Stimulated activated CD4-positive, alpha-beta T cell treated with anti-CD3 and anti-CD28 coated beads, Interleukin-2, amount 100 ng/mL, for 4 hours (primary cell): ENCODE measurements at regions not wholly inside any gene's neighbourhood (a gene's known extent, or its start where the extent isn't known, plus 50 kb on each side); places are given as distances from the start of the nearest gene placed in this dataset.
"Not testable (repeated sequence)": the region's sequence is repeated elsewhere in the genome, so short reads cannot be mapped to it uniquely, and the experiment has no call there.

ENCODE experiments used
- DNase-seq: peaks from one replicate; pipeline ENCODE4 v3.0.0-alpha.2; 2020; ENCODE audit warnings: low read depth

DNA sequence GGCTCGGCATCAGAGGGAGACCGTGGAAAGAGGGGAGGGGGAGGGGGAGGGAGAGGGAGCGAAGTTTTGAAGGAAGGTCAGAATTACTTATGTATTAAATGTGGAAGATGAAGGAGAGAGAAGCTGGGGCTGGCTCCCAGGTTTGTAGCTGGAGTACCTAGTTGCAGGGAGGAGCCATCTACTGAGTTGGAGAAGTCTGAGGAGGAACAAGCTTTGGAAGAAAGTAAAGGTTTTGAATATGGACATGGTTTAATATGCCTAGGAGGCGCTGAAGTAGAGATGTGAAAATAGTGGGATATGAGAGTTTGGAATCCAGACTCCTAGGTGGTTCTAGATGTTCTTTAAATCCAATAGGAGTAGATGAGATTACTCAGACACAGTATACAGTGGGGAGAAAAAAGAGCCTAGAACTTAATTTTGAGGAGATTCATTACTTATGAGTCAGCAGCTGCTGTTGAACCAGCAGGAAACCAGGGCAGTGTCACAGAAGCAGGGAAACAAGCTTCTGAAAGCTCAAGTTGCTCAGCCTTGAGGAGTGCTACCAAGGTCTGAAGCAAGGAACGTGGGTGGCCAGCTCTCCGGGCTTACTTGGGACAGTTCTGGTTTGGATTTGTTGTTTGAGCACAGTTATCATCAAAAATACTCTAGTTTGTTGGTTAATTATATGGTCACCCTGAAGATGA is 149.3 kb downstream of the UTRN start:
- no peak for DNase-seq

DNA sequence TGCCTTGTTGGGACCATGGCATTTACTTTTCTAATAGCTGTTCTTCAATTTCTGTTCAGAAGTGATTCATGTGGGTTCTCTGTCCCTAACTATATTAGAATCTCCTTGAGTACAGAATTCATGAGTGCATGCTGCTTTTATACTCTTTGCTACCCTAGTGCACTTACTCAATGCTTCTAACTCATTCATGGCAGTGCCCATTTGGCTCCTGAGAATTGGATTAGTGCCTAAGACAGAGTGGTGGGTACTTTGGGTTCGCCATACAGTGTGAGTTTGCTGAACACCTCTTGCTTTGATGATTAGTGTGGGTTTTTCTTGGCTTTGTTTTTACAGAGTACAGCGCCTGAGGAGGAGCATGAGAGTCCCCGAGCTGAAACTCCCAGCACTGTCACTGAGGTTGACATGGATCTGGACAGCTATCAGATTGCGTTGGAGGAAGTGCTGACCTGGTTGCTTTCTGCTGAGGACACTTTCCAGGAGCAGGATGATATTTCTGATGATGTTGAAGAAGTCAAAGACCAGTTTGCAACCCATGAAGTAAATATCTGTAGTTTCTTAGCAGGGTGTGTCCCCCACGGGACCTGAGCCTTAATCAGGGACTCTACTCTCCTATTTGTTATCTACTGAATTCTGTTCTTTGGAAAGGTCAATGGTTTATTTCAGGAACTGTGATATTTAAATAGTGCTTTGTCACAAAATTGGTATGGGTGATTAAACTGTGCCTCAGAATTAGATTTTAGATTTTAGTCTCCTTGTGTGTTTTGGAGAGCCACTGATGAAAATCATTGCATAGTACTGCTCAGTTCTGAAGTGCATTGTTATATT is 150.7 kb downstream of the UTRN start:
- DNase-seq, result no peak

DNA sequence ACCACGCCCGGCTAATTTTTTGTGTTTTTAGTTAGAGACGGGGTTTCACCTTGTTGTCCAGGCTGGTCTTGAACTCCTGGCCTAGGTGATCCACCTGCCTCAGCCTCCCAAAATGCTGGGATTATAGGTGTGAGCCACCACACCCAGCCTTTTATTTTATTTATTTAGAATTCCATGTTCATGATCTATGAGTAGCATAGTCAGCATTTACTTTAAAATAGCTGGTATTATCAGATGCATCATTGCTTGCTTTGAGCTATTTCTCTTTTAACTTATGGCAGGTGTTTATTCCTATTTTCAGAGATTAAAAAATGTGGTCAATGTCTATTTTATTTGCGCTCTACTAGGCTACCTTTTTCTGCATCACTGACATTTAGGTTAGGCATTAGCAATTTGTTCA is 152.0 kb downstream of the UTRN start:
- DNase-seq, result no peak

DNA sequence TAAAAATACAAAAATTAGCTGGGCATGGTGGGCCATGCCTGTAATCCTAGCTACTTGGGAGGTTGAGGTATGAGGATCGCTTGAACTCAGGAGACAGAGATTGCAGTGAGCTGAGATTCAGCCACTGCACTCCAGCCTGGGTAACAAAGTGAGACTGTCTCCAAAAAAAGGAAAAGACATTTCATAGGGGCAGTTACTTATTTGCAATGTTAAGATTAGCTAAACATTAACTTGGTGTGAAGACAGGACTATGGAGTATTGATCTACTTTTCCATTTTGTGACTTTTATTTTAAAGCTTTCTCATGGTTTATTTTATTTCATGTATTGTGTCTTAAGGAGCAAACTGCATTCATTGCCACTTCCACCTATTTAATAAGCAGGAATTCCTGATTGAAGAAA is 153.0 kb downstream of the UTRN start:
- no peak for DNase-seq

DNA sequence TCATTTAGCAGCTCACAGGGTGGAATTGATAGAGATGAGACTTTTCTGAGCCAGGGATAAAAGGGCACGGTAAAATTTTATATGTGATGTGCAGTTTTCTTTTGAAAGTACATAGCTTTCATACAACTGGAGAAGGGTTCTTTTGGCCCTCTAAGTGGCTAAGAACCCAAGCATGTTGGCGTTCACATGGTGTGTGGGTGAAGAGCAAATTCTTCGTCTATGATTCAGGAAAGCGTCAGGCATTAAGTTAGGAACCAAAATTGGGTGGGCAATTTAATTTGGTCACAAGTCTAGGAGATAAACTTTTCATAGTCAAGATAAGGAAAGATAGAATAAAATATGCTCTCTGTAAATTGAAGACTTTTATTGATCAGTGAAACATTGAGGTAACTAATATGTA is 153.9 kb downstream of the UTRN start:
- DNase-seq, result no peak

DNA sequence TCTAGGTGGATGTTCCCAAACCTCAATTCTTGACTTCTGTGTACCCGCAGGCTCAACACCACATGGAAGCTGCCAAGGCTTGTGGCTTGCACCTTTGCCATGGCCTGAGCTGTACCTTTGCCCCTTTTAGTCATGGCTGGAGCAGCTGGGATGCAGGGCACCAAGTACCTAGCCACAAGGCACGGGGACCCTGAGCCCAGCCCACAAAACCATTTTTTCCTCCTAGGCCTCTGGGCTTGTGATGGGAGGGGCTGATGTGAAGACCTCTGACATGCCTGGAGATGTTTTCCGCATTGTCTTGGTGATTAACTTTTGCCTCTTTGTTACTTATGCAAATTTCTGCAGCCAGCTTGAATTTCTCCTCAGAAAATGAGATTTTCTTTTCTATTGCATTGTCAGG is 156.7 kb downstream of the UTRN start:
- DNase-seq, result not testable (repeated sequence)

DNA sequence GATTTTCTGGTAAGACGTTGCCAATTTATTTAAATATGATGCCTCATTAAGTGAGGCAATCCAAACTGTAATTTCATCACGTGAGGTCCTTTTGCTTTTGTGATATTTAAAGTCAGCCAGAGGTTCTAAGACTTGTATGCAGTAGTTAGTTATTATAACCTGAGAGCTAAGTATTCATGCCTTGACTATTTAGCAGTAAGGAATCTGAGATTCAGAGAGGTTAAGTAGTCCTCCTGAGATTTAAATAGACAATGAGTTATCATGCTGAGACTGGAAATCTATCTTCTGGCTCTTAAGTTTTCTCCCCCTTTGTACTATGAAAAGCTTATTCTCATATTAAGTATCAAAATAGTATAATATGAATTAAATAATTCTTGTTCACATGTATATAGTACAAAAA is 158.0 kb downstream of the UTRN start:
- DNase-seq, result no peak

DNA sequence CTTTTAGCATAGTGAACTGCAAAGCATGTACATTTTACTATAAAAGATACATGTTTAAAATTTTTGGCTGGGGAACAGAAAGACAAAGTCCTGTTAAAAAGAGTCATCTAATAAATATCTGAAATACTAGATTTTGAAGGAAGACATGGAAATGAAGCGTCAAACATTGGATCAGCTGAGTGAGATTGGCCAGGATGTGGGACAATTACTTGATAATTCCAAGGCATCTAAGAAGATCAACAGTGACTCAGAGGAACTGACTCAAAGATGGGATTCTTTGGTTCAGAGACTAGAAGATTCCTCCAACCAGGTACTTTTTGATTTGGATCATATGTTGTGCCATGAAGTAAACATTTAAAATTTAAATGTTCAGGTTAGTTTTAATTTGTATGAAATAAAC is 162.3 kb downstream of the UTRN start:
- no peak for DNase-seq

DNA sequence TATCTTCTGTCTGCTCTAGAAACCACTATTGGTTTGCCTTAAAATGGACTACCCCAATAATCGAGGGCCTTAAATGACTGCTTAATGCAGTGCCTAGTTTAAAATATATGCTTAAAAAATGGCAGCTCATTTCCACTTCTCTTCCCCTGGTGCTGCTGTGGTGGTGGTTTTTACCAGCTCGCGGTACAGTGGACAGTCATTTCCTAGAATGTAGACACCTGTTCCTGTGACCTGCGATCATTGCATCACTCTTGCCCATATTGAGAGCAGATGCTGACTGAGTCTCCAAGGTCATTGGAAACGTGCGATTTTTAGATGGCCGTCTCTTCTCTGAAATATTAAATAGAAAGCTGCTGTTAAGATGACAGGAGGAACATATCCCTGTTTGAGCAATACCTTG is 164.1 kb downstream of the UTRN start:
- no peak for DNase-seq

DNA sequence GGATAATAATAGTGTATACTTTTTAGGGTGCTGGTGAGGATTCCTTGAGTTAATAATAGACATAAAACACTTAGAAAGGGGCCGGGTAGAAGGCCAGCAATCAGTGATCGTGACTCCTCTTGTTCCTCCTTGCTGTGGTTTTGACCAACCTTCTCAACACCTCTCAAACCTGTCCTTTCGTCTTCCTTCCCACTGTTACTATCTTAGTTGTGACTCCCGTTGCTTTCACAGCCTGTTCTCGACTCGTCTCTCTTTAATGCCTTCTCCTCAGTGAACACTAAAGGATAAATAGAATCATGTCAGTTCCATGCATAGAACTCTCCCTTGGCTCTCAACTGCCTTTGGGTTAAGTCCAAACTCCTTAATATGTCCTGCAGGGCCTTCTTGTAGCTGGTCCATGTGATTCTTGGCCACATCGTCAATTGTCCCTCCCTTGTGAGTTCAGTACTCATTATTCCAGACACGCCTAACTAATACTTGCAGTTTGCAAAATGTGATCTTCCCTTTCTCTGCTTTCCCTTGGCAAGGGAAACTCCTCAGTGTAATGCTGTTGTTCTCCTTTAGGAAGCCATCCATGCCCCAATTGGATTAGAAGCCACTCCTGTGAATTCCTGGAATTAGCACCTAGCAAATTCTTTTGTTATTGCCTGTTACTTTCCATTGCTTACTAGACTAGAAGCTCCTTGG is 164.9 kb downstream of the UTRN start:
- no peak for DNase-seq

DNA sequence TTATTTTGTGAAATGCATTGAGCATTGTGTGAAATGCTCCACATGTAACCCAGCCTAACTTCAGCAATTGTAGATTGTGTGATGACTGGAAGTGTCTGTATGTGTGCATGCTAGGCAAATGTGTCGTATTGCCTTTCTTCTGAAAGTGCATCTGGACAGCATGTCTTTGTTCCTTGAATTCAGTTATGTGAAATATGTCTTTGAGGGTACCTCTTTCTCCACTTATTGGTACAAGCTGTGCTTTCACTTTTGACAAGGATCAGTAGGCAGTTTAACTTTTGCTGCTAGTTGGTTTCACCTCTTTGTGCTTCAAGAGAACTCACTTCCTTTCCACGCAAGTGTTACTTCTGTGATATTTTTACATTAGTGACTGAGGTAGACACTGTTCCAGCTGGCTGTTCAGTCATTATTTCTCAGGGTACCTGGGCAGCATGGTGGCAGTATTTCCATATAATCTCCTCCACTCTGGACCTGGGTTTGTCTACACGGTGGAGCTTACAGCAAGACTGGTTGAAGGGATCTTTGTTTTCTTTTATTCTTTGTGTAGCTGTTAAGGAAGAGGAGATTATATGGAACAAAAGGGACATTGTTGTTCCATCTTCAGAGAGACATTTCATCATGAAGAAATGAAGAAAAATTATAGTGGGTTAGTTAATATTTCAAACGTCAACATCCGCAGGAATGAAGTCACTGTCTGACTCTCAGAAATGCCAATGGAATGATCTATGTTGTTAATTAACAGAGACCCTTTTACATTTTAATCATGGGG is 175.4 kb downstream of the UTRN start:
- DNase-seq, result no peak

DNA sequence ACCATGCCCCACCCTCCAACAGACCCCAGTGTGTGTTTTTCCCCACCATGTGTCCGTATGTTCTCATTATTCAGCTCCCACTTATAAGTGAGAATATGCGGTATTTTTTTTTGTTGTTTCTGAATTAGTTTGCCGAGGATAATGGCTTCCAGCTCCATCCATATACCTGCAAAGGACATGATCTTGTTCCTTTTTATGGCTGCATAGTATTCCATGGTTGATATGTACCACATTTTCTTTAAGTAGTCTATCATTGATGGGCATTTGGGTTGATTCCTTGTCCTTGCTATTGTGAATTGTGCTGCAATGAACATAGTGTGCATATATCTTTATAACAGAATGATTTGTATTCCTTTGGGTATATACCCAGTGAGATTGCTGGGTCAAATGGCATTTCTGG is 176.9 kb downstream of the UTRN start:
- no peak for DNase-seq

DNA sequence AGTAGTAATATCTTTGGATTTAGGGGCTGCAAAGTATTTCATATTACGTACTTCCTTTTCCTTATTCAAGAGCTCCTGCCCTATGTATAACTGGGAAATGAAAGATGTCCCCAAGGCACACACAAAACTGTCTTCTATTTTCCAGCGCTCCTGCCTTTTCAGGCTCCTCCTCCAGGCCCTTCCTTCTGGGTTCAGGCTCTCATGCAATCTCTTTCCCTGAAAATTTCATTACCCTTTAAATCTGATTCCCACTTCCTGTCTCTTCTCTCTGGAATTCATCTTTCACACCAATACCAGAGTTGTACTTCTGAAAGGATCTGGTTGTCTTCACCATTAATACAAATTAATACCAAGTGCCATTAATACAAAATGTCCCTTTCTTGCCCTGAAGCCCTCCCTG is 181.6 kb downstream of the UTRN start:
- DNase-seq, result no peak

DNA sequence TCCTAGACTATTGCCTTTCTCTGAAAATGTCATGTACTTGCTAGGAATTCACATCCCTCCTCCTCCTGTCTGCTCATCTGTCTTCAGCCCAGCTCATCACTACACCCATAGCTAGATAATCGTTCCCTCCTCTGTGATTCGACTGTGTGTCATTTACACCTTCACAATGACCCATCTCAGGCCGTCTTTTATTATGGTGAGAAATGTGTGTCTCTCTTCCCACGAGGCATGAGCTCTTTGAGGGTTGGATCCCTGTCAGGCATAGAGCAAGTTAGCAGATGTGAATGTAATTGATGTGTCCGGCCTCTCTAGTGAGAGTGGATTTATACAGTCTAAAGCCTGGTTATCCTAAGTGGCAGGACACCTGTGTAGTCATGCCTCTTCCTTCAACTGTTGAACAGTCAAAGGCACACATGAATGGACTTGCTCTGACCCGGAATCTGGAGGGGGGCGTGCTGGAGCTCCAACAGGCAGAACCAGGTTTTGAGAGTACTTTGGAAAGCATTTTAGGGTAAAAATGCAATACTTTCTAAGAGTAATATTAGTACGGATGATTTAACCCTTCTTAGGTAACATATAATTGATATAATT is 182.1 kb downstream of the UTRN start:
- no peak for DNase-seq

DNA sequence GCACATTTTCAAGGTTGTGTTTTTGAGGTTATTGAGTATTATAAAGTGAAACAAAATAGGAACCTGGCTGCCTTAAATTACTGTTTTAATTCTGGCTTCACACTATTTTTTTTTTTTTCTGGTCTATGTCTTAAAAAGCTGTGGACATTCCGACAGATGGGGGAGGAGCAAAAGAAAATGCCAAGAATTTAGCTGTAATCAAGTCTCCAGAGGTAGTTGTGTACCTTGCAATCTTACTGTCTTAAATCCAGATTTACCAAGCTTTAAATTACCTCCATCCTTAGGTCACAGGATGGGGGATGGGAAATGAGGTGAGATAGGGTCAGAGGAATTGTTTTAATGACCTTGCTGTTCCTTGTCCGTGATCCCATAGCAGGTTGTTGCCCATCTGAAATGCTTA is 182.8 kb downstream of the UTRN start:
- DNase-seq, result no peak

DNA sequence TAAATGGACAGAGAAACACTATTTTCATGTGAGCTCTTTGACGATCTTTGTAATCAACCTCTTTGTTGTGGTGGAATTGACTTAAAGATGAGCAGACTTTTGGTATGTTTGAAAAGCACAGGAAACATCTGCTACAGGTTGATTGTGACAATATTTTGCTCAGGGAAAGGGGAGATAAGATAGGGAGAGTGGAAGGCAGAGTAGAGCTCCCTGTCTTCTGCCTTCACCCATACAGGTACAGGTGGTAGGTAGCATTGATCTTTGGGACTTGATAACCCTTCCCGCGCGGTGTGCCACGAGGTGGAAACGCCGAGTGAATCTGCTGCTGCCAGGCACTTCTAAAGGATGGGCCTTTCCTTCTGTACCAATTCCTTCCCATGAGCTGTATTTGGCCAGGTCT is 183.6 kb downstream of the UTRN start:
- DNase-seq, result no peak

DNA sequence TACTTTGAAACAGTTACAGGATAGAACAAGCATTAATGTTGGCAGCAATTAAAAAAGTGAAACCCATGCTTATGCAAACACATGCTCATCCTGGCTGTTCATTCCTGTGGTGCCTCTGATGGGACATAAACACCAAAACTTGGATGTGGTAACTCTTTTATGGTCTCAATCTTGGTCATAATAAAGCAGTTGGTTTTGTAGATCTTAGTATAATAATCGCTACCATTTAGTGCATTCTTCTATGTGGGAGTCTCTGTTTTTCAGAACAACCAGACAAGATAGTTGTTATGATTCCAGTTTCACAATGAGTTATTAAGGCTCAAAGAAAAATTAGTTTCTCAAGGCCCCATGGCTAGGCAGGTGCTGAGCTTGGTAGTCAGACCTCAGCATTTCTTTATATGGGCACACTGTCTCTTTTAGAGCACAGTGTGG is 184.0 kb downstream of the UTRN start:
- DNase-seq, result no peak

DNA sequence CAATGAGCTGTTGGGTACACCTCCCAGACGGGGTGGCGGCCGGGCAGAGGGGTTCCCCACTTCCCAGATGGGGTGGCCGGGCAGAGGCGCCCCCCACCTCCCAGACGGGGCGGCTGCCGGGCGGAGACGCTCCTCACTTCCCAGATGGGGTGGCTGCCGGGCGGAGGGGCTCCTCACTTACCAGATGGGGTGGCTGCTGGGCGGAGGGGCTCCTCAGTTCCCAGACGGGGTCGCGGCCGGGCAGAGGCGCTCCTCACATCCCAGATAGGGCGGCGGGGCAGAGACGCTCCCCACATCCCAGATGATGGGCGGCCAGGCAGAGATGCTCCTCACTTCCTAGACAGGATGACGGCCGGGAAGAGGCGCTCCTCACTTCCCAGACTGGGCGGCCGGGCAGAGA is 185.1 kb downstream of the UTRN start:
- DNase-seq, result not testable (repeated sequence)

DNA sequence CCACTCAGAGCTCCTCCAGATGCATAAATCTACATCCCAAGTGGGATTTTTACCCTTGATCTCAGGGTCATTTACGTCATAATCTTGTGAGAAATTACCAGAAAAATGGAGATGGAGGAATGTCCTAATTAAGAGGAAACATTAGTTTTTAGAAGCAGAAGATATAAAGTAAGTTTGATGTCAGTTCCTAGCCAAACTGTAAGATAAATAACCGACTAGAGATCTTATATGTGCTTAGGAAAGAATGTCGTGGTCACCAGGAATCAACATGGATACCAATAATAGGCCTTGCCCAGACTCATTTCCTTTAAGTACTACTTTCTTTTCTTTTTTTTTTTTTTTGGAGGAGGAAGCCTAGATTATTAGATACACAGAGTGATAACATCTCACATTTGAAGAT is 186.9 kb downstream of the UTRN start:
- DNase-seq, result no peak

DNA sequence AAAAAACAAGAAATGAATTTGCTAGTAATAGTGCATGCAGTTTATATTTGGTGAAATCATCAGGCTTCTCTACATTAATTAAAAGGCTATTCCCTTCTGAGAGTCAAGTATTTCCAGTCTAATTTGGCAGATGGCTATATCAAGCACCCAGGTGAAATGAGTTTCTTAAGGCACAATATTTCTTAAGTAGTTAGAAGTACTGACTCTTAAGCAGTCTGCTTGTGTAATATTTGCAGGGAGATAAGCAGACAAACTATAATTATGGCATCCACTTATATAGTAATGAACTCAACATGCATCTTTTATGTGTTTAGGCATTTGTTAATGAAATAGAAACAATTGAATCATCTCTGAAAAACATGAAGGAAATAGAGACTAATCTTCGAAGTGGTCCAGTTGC is 189.2 kb downstream of the UTRN start:
- DNase-seq, result no peak

DNA sequence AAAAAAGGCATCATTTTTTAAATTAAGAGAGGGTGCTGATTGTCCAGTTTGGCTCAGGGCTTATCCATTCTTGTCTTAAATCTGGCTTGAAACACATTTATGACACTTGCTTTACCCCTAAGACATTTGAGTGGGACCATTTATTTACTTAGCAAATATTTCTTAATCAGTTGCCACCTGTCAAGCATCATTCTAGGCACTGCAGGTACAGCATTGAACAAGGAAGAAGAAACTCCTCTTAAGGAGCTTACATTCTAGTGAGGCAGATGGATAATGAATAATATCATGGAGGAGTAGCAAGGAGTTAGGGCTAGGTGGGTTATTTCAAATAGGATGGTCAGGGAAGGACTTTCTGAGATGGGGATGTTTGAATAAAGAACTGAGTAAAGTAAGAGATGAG is 189.8 kb downstream of the UTRN start:
- no peak for DNase-seq

DNA sequence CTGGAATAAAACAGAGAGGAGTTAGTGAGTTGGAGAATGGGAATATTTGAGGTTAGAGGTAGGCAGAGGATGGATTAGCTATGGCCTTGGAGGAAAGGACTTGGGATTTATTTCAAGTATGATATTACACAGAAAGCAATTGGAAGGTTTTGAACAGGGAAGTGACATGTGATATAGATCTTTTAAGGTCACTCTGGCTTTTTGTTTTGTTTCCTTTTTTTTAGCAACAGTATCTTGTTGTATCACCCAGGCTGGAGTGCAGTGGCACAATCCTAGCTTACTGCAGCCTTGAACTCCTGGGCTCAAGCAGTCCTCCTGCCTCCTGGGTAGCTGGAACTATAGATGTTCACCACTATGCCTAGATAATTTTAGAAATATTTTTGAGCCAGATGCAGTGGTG is 190.3 kb downstream of the UTRN start:
- DNase-seq, result no peak
